H1 (cell line): ENCODE measurements at regions not wholly inside any gene's neighbourhood (a gene's known extent, or its start where the extent isn't known, plus 50 kb on each side); places are given as distances from the start of the nearest gene placed in this dataset.
A peak's percentile ranks its signal among the peaks of the same experiment; 100 is the strongest.

Experiments
- CTCF ChIA-PET: fragments of 300-600 bp; sonication (Branson Sonifier 250); formaldehyde crosslinking; loops from one replicate; lab custom pipeline; 2021; ENCODE audit not compliant: partially characterized antibody; lab: Charles Lee
- POLR2A ChIA-PET: fragments of 300-600 bp; sonication (Branson Sonifier 250); formaldehyde crosslinking; loops from one replicate; lab custom pipeline; 2021; ENCODE audit warnings: inconsistent platforms; ENCODE audit not compliant: partially characterized antibody; lab: Charles Lee
- DNase-seq, 2 experiments: peaks; one replicate each; pipeline versions ENCODE4 v3.0.0 to v3.0.0-alpha.2; 2010 to 2022; ENCODE audit warnings: low spot score in 2 of 2, low read depth in 1 of 2, mixed read lengths in 1 of 2
- FAIRE-seq: peaks from 2 replicates; lab custom pipeline; 2011; peaks lifted over from hg19 to GRCh38; lab: Jason Lieb, UNC
- H2AFZ ChIP-seq: 2 replicates; pipeline ENCODE4 v1.8.1; 2012; ENCODE audit warnings: low read length, inconsistent platforms
- H2AK5ac ChIP-seq: 2 replicates; pipeline ENCODE4 v1.6.1; 2013; ENCODE audit warnings: low read depth, low read length
- H2BK120ac ChIP-seq: replicated peaks from 2 replicates; pipeline ENCODE3; 2013; ENCODE audit warnings: low read depth, low read length, inconsistent platforms
- H2BK12ac ChIP-seq: 2 replicates; pipeline ENCODE4 v1.6.1; 2013; ENCODE audit warnings: low read depth, low read length
- H2BK15ac ChIP-seq: 2 replicates; pipeline ENCODE4 v1.6.1; 2013; ENCODE audit warnings: low read length
- H2BK20ac ChIP-seq: 2 replicates; pipeline ENCODE4 v1.6.1; 2013; ENCODE audit warnings: low read length
- H2BK5ac ChIP-seq: 2 replicates; pipeline ENCODE4 v1.6.1; 2013; ENCODE audit warnings: low read depth, low read length
- H3K14ac ChIP-seq: 2 replicates; pipeline ENCODE4 v1.6.1; 2013; ENCODE audit warnings: inconsistent platforms; ENCODE audit not compliant: insufficient read length
- H3K18ac ChIP-seq: 2 replicates; pipeline ENCODE4 v1.6.1; 2013; ENCODE audit warnings: low read length; ENCODE audit errors: extremely low read depth
- H3K23ac ChIP-seq: 2 replicates; pipeline ENCODE4 v1.6.1; 2013; ENCODE audit warnings: inconsistent platforms; ENCODE audit not compliant: insufficient read length
- H3K23me2 ChIP-seq: 2 replicates; pipeline ENCODE4 v1.6.1; 2013; ENCODE audit warnings: low read depth, low read length
- H3K27ac ChIP-seq: 2 replicates; pipeline ENCODE4 v1.6.1; 2011; ENCODE audit warnings: low read depth, low read length, inconsistent platforms
- H3K27me3 ChIP-seq, 4 experiments: replicated peaks in 1 of 4; 1 replicate in 1 of 4; 2 replicates in 3 of 4; pipeline versions ENCODE4 v1.6.1 to v1.8.1; 2011 to 2013; ENCODE audit warnings: low read length in 3 of 4, mild to moderate bottlenecking in 3 of 4, inconsistent platforms in 2 of 4, mixed read lengths in 2 of 4, moderate library complexity in 1 of 4; ENCODE audit not compliant: control insufficient read depth in 3 of 4, insufficient read depth in 3 of 4; ENCODE audit errors: extremely low read depth in 1 of 4
- H3K36me3 ChIP-seq, 4 experiments: 2 replicates each; pipeline versions ENCODE4 v1.6.1 to v1.8.1; 2011 to 2013; ENCODE audit warnings: mild to moderate bottlenecking in 4 of 4, low read length in 3 of 4, moderate library complexity in 2 of 4, control low read depth in 1 of 4, inconsistent platforms in 1 of 4; ENCODE audit not compliant: insufficient read depth in 4 of 4, control insufficient read depth in 2 of 4
- H3K4ac ChIP-seq: replicated peaks from 2 replicates; pipeline ENCODE3; 2013; ENCODE audit warnings: low read length, low read depth, mixed read lengths, inconsistent platforms; ENCODE audit not compliant: insufficient read length
- H3K4me1 ChIP-seq, 4 experiments: replicated peaks in 1 of 4; 1 replicate in 1 of 4; 2 replicates in 3 of 4; pipeline versions ENCODE4 v1.6.1 to v1.8.1; 2011 to 2013; ENCODE audit warnings: low read length in 3 of 4, inconsistent platforms in 2 of 4, mixed read lengths in 1 of 4; ENCODE audit not compliant: insufficient read depth in 4 of 4, control insufficient read depth in 3 of 4
- H3K4me2 ChIP-seq, 2 experiments: 2 replicates each; pipeline versions ENCODE4 v1.6.1 to v1.8.1; 2011 to 2013; ENCODE audit warnings: low read depth in 2 of 2, low read length in 2 of 2, control low read depth in 1 of 2, inconsistent platforms in 1 of 2, mild to moderate bottlenecking in 1 of 2; ENCODE audit not compliant: insufficient read depth in 1 of 2
- H3K4me3 ChIP-seq, 4 experiments: fragments of 200-600, 300-600 bp in 1 of 4; sonication (generic), shearing (Covaris generic), sonication (Bioruptor Twin) in 1 of 4; 2 replicates each; pipeline versions ENCODE4 v1.5.1 to v1.8.1; 2011 to 2016; ENCODE audit warnings: low read length in 4 of 4, low read depth in 3 of 4, control low read depth in 2 of 4, inconsistent platforms in 2 of 4, mild to moderate bottlenecking in 2 of 4, mixed read lengths in 1 of 4, moderate library complexity in 1 of 4; ENCODE audit not compliant: insufficient read depth in 2 of 4; ENCODE audit errors: extremely low read depth in 1 of 4
- H3K56ac ChIP-seq: replicated peaks from 2 replicates; pipeline ENCODE3; 2013; ENCODE audit warnings: low read depth, mild to moderate bottlenecking, mixed read lengths, low read length, inconsistent platforms; ENCODE audit not compliant: insufficient read length
- H3K79me1 ChIP-seq: 2 replicates; pipeline ENCODE4 v1.6.1; 2013; ENCODE audit warnings: low read depth, low read length, control low read depth
- H3K79me2 ChIP-seq, 2 experiments: 2 replicates each; pipeline versions ENCODE4 v1.6.1 to v1.8.1; 2012 to 2013; ENCODE audit warnings: low read length in 2 of 2, mild to moderate bottlenecking in 2 of 2, inconsistent platforms in 1 of 2; ENCODE audit not compliant: insufficient read depth in 2 of 2, control insufficient read depth in 1 of 2
- H3K9ac ChIP-seq, 4 experiments: replicated peaks in 1 of 4; 1 replicate in 1 of 4; 2 replicates in 3 of 4; pipeline versions ENCODE4 v1.6.1 to v1.8.1; 2011 to 2013; ENCODE audit warnings: low read depth in 3 of 4, low read length in 3 of 4, control low read depth in 2 of 4, mild to moderate bottlenecking in 2 of 4, moderate library complexity in 2 of 4, inconsistent platforms in 1 of 4; ENCODE audit errors: extremely low read depth in 1 of 4
- H3K9me3 ChIP-seq, 2 experiments: 2 replicates each; pipeline versions ENCODE4 v1.6.1 to v1.8.1; 2012 to 2013; ENCODE audit warnings: mild to moderate bottlenecking in 2 of 2, moderate library complexity in 2 of 2, control low read depth in 1 of 2, inconsistent platforms in 1 of 2, low read depth in 1 of 2, low read length in 1 of 2, mixed read lengths in 1 of 2; ENCODE audit not compliant: insufficient read depth in 2 of 2
- H4K20me1 ChIP-seq, 2 experiments: replicated peaks in 1 of 2; 2 replicates each; pipeline versions ENCODE3 to v1.8.1; 2011 to 2013; ENCODE audit warnings: inconsistent platforms in 2 of 2, low read length in 2 of 2, mild to moderate bottlenecking in 1 of 2; ENCODE audit not compliant: insufficient read depth in 2 of 2, control insufficient read depth in 1 of 2
- H4K5ac ChIP-seq: 2 replicates; pipeline ENCODE4 v1.6.1; 2013; ENCODE audit warnings: low read length, low read depth, mixed read lengths, inconsistent platforms; ENCODE audit not compliant: insufficient read length
- H4K8ac ChIP-seq: 2 replicates; pipeline ENCODE4 v1.8.0; 2013; ENCODE audit warnings: mild to moderate bottlenecking, moderate library complexity, low read length, inconsistent platforms; ENCODE audit not compliant: insufficient read depth; ENCODE audit errors: extremely low read depth
- H4K91ac ChIP-seq: replicated peaks from 2 replicates; pipeline ENCODE3; 2013; ENCODE audit warnings: low read length, mixed read lengths, inconsistent platforms; ENCODE audit not compliant: insufficient read length
- ASH2L ChIP-seq: fragments of 200-600, 300-600 bp; sonication (generic); IDR thresholded peaks from one replicate; pipeline ENCODE4 v1.7.1; 2017; ENCODE audit warnings: low read length
- CHD2 ChIP-seq: IDR thresholded peaks from 2 replicates; pipeline ENCODE4 v1.6.1; 2012; ENCODE audit warnings: low read length, improper control_type of control experiment
- FOSL1 ChIP-seq: IDR thresholded peaks from 2 replicates; pipeline ENCODE4 v1.6.1; 2011; ENCODE audit warnings: mild to moderate bottlenecking, low read depth, low read length, moderate library complexity; ENCODE audit not compliant: insufficient read depth
- HDAC6 ChIP-seq: IDR thresholded peaks from one replicate; pipeline ENCODE4 v1.7.1; 2012; ENCODE audit warnings: low read depth, mild to moderate bottlenecking, inconsistent platforms, low read length, moderate library complexity
- JUND ChIP-seq: IDR thresholded peaks from 2 replicates; pipeline ENCODE4 v1.6.1; 2011; ENCODE audit warnings: mild to moderate bottlenecking, improper control_type of control experiment, low read length
- NRF1 ChIP-seq: IDR thresholded peaks from 2 replicates; pipeline ENCODE4 v1.6.1; 2011; ENCODE audit warnings: mild to moderate bottlenecking, low read depth, low read length, improper control_type of control experiment
- POLR2AphosphoS5 ChIP-seq: IDR thresholded peaks from 2 replicates; pipeline ENCODE4 v1.6.1; 2011; ENCODE audit warnings: low read depth, low read length
- POU5F1 ChIP-seq: IDR thresholded peaks from 2 replicates; pipeline ENCODE4 v1.6.1; 2011; ENCODE audit warnings: low read depth, mild to moderate bottlenecking, low read length, moderate library complexity
- RFX5 ChIP-seq: IDR thresholded peaks from 2 replicates; pipeline ENCODE4 v1.6.1; 2011; ENCODE audit warnings: low read depth, low read length, improper control_type of control experiment, borderline replicate concordance
- RNF2 ChIP-seq: fragments of 200-900, 300-1000 bp; sonication (generic); IDR thresholded peaks from 2 replicates; pipeline ENCODE4 v1.7.1; 2016; ENCODE audit warnings: borderline replicate concordance, low read depth, mild to moderate bottlenecking, antibody characterized with exemption, low read length; ENCODE audit not compliant: poor library complexity, severe bottlenecking; ENCODE audit errors: missing control alignments
- TCF12 ChIP-seq: IDR thresholded peaks from 2 replicates; pipeline ENCODE4 v1.6.1; 2011; ENCODE audit warnings: low read depth, mild to moderate bottlenecking, low read length
- WGBS, 2 experiments: shearing (Covaris generic) in 1 of 2; methylation state at CpG; one replicate each; pipeline versions ENCODE4 v1.1.6 to v1.1.7; 2013 to 2015; ENCODE audit warnings: low lambda C conversion rate in 2 of 2, mixed read lengths in 2 of 2, inconsistent platforms in 1 of 2, low coverage in 1 of 2, missing lambda C conversion rate in 1 of 2; ENCODE audit not compliant: insufficient replicate concordance in 2 of 2, insufficient coverage in 1 of 2, insufficient read length in 1 of 2; ENCODE audit errors: extremely low coverage in 1 of 2, missing lambda C conversion rate in 1 of 2; 5-methylcytosine and 5-hydroxymethylcytosine counted together
- TF ChIP-seq, protein P1 (sequence below), 3 experiments: IDR thresholded peaks; 1 replicate in 2 of 3; 2 replicates in 1 of 3; pipeline versions ENCODE4 v1.5.1 to v1.6.1; 2011; ENCODE audit warnings: low read length in 3 of 3, mild to moderate bottlenecking in 3 of 3, inconsistent platforms in 2 of 3, low read depth in 1 of 3, moderate library complexity in 1 of 3; ENCODE audit not compliant: insufficient read depth in 1 of 3; ENCODE audit errors: control extremely low read depth in 1 of 3
- TF ChIP-seq, protein P2 (sequence below): IDR thresholded peaks from 2 replicates; pipeline ENCODE4 v1.6.1; 2012; ENCODE audit warnings: inconsistent platforms

DNA sequence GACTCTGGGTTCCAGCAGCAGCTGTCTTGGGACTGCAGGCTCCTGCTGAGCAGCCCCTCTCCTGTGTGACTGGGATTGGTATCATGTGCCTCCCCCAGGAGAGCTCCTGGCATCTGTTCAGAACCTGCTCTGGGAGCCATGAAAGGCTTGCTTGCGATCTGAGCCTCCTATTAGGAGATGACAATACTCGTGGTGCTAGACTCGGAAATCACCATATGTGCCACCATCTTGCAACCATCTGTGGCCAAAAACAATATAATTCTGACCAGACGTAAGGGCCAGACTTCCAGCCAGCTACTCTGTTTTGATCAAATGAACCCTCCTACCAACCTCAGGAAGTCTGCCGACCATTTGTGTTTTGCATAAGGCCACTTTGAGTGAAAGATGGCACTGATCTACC, 484.7 kb downstream of the IRS2 start:
- no peak overlapping the region for H4K5ac ChIP-seq
- 0 out of 2 replicates have a peak overlapping the region, but pooled peaks have one; percentile 9 for H2AFZ ChIP-seq
- H2BK20ac ChIP-seq, result no peak overlapping the region
- ChIA-PET CTCF (no interaction called here), POLR2A (no interaction called here)
- no peaks in the 10 kb centered on the region for H3K36me3 ChIP-seq
- H2BK12ac ChIP-seq, result peak overlapping the region; percentile 63; the same call in 1 of the 2 replicates
- WGBS, 2 experiments, result 90% methylated on average over 5 of the region's 5 CpGs; no CpG with 5 or more reads in 1 of the 2 experiments
- H3K9me3 ChIP-seq, result no peaks in the 10 kb centered on the region
- H2BK5ac ChIP-seq, result no peak overlapping the region
- no peak overlapping the region for H3K4ac ChIP-seq
- H2BK120ac ChIP-seq, result no peak overlapping the region
- H3K27me3 ChIP-seq, result no peaks in the 10 kb centered on the region
- no peak overlapping the region for H3K56ac ChIP-seq
- H3K79me1 ChIP-seq, result no peaks in the 10 kb centered on the region
- no peaks in the 10 kb centered on the region for H3K4me1 ChIP-seq
- no peak overlapping the region for H3K4me3 ChIP-seq
- no peaks in the 10 kb centered on the region for H3K23me2 ChIP-seq
- H3K4me2 ChIP-seq, result no peak overlapping the region
- no peak overlapping the region for H2AK5ac ChIP-seq
- no peak overlapping the region for H2BK15ac ChIP-seq
- H3K14ac ChIP-seq, result no peak overlapping the region
- no peak overlapping the region for H3K27ac ChIP-seq
- H4K8ac ChIP-seq, result no peak overlapping the region
- no peak overlapping the region for H3K23ac ChIP-seq
- no peak overlapping the region for H4K91ac ChIP-seq
- H3K18ac ChIP-seq, result no peak overlapping the region
- DNase-seq (no peak), FAIRE-seq (no peak)
- H4K20me1 ChIP-seq, result no peaks in the 10 kb centered on the region
- no peaks in the 10 kb centered on the region for H3K79me2 ChIP-seq
- no peak overlapping the region for H3K9ac ChIP-seq
- no peak for TF ChIP-seq POU5F1
- no peak for TF ChIP-seq RNF2
- no peak for TF ChIP-seq CHD2
- TF ChIP-seq, protein P1, sequence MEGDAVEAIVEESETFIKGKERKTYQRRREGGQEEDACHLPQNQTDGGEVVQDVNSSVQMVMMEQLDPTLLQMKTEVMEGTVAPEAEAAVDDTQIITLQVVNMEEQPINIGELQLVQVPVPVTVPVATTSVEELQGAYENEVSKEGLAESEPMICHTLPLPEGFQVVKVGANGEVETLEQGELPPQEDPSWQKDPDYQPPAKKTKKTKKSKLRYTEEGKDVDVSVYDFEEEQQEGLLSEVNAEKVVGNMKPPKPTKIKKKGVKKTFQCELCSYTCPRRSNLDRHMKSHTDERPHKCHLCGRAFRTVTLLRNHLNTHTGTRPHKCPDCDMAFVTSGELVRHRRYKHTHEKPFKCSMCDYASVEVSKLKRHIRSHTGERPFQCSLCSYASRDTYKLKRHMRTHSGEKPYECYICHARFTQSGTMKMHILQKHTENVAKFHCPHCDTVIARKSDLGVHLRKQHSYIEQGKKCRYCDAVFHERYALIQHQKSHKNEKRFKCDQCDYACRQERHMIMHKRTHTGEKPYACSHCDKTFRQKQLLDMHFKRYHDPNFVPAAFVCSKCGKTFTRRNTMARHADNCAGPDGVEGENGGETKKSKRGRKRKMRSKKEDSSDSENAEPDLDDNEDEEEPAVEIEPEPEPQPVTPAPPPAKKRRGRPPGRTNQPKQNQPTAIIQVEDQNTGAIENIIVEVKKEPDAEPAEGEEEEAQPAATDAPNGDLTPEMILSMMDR (IDR thresholded peaks at IDR 0.05; ENCODE audit: control extremely low read depth in 1 of 3, insufficient read depth in 1 of 3, low read depth in 1 of 3, low read length in 3 of 3), result no peak
- no peak for TF ChIP-seq FOSL1
- no peak for TF ChIP-seq NRF1
- TF ChIP-seq, protein P2, sequence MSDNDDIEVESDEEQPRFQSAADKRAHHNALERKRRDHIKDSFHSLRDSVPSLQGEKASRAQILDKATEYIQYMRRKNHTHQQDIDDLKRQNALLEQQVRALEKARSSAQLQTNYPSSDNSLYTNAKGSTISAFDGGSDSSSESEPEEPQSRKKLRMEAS, result no peak
- TF ChIP-seq ASH2L, result no peak
- no peak for TF ChIP-seq TCF12
- TF ChIP-seq JUND, result no peak
- TF ChIP-seq RFX5, result no peak
- TF ChIP-seq HDAC6, result no peak
- no peak for TF ChIP-seq POLR2AphosphoS5
